ENCODE measurements at regions not wholly inside any gene's neighbourhood (a gene's known extent, or its start where the extent isn't known, plus 50 kb on each side); places are given as distances from the start of the nearest gene placed in this dataset.

DNA sequence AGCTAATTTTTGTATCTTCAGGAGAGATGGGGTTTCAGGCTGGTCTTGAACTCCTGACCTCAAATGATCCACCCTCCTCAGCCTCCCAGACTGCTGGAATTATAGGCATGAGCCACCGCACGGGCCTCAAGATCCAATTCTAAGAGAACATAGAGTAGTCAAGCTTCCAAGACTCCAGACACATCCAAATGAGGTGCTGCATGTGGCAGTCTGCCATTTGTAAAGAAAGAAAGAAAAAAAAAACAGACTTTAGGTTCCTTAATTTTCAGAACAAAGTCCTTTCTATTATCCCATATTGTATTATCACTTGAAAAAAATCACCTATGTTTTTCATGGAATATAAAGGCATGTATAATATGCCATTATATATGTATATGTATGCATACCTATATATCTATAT, 2104.5 kb downstream of the MAT2B start:
- Histone ChIP-seq H3K4me2 (ENCODE audit: insufficient read depth, low read length) (no peak overlapping the region), H3K4me3 (replicated peaks in 1 of 3; ENCODE audit: insufficient read depth in 1 of 3, low read depth in 1 of 3, low read length in 3 of 3) (no peak overlapping the region), H3K9ac (replicated peaks; ENCODE audit: extremely low read depth, insufficient read depth, low read length) (no peak overlapping the region), H3K9me1 (replicated peaks; ENCODE audit: control insufficient read depth, extremely low read depth, insufficient read depth, low read length) (no peaks in the 10 kb centered on the region), H4K20me1 (replicated peaks; ENCODE audit: control insufficient read depth, extremely low read depth, insufficient read depth, low read length) (no peaks in the 10 kb centered on the region), H3K4me1 (ENCODE audit: control insufficient read depth, extremely low read depth, insufficient read depth, low read length) (no peaks in the 10 kb centered on the region), H3K79me2 (ENCODE audit: control insufficient read depth, insufficient read depth, low read length) (no peaks in the 10 kb centered on the region), H3K27ac (ENCODE audit: insufficient read depth, low read depth, low read length) (no peak overlapping the region), H2AFZ (ENCODE audit: low read depth, low read length) (no peak overlapping the region), H3K9me3 (replicated peaks; ENCODE audit: control insufficient read depth, insufficient read depth, low read length) (no peaks in the 10 kb centered on the region), H3K27me3 (ENCODE audit: control insufficient read depth in 2 of 2, insufficient read depth in 2 of 2, low read length in 2 of 2) (no peaks in the 10 kb centered on the region), H3K36me3 (ENCODE audit: control insufficient read depth in 2 of 2, extremely low read depth in 1 of 2, insufficient read depth in 2 of 2, low read length in 2 of 2) (no peaks in the 10 kb centered on the region)
- ChIA-PET CTCF (no interaction called here), POLR2A (no interaction called here)
- intact Hi-C loops (cut with micrococcal nuclease) (no loop called here), dilution Hi-C loops (cut with MboI; ENCODE audit: extremely low pct_ligation_motif_present, low sequenced_read_pairs) (no loop called here)
- DNase-seq (ENCODE audit: low read depth, low spot score) (no peak), FAIRE-seq (no peak)
- BruUV-seq (replicated peaks) = no TSS peak
- no peak for TF ChIP-seq POLR2A (IDR thresholded peaks at IDR 0.05; ENCODE audit: low read depth, low read length)
- TF ChIP-seq JUN (IDR thresholded peaks at IDR 0.05; ENCODE audit: borderline replicate concordance, insufficient read depth, insufficient read length, low read depth) = no peak
- TF ChIP-seq MYC (IDR thresholded peaks at IDR 0.05; ENCODE audit: low read depth, low read length) = no peak
- TF ChIP-seq, protein P1, sequence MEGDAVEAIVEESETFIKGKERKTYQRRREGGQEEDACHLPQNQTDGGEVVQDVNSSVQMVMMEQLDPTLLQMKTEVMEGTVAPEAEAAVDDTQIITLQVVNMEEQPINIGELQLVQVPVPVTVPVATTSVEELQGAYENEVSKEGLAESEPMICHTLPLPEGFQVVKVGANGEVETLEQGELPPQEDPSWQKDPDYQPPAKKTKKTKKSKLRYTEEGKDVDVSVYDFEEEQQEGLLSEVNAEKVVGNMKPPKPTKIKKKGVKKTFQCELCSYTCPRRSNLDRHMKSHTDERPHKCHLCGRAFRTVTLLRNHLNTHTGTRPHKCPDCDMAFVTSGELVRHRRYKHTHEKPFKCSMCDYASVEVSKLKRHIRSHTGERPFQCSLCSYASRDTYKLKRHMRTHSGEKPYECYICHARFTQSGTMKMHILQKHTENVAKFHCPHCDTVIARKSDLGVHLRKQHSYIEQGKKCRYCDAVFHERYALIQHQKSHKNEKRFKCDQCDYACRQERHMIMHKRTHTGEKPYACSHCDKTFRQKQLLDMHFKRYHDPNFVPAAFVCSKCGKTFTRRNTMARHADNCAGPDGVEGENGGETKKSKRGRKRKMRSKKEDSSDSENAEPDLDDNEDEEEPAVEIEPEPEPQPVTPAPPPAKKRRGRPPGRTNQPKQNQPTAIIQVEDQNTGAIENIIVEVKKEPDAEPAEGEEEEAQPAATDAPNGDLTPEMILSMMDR (IDR thresholded peaks at IDR 0.05; ENCODE audit: extremely low read depth in 1 of 2, insufficient read depth in 1 of 2, low read depth in 1 of 2, low read length in 2 of 2) = no peak
- TF ChIP-seq EZH2 (IDR thresholded peaks at IDR 0.05; ENCODE audit: borderline replicate concordance, low read depth, low read length, severe bottlenecking) = no peak
- TF ChIP-seq, protein P2, sequence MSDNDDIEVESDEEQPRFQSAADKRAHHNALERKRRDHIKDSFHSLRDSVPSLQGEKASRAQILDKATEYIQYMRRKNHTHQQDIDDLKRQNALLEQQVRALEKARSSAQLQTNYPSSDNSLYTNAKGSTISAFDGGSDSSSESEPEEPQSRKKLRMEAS (IDR thresholded peaks at IDR 0.05; ENCODE audit: insufficient read depth, insufficient read length) = no peak
- TF ChIP-seq POLR2AphosphoS5 (IDR thresholded peaks at IDR 0.05; ENCODE audit: insufficient read depth, low read depth, low read length) = no peak
- no peak for TF ChIP-seq FOS (IDR thresholded peaks at IDR 0.05; ENCODE audit: borderline replicate concordance, insufficient read depth, low read length)
- no peak for TF ChIP-seq GATA2 (IDR thresholded peaks at IDR 0.05; ENCODE audit: insufficient read depth, insufficient read length, low read depth, low read length)

Measured in endothelial cell of umbilical vein (primary cell).